ENCODE measurements at regions not wholly inside any gene's neighbourhood (a gene's known extent, or its start where the extent isn't known, plus 50 kb on each side); places are given as distances from the start of the nearest gene placed in this dataset.

DNA sequence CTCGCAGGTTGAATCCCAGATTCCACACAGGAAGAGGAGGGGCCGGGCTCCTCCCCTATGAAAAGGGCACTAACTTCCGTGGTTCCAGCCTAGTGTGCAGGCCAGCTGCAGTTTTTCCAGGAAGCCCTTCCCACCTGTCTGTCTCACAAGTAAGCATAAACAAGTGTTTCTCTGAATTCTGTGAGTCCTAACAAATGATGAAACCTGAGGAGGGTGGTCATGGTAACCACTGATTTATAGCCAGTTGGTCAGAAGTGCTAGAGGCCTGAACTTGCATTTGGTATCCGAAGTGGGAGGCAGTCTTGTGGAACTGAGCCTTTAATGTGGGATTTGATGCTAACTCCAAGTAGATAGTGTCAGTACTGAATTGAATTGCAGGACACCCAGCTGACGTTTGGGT, 54.7 kb upstream of the STEAP4 start:
- no peak overlapping the region for H3K4me2 ChIP-seq (ENCODE audit: extremely low read depth, insufficient read depth, low read length)
- no peaks in the 10 kb centered on the region for H3K4me1 ChIP-seq (ENCODE audit: control insufficient read depth, extremely low read depth, insufficient read depth, low read length)
- H2AFZ ChIP-seq (ENCODE audit: low read length) = no peak overlapping the region
- H3K27ac ChIP-seq (ENCODE audit: insufficient read depth, low read length) = no peak overlapping the region
- no peaks in the 10 kb centered on the region for H3K27me3 ChIP-seq (ENCODE audit: control insufficient read depth, insufficient read depth, low read length)
- TF ChIP-seq, protein P1, sequence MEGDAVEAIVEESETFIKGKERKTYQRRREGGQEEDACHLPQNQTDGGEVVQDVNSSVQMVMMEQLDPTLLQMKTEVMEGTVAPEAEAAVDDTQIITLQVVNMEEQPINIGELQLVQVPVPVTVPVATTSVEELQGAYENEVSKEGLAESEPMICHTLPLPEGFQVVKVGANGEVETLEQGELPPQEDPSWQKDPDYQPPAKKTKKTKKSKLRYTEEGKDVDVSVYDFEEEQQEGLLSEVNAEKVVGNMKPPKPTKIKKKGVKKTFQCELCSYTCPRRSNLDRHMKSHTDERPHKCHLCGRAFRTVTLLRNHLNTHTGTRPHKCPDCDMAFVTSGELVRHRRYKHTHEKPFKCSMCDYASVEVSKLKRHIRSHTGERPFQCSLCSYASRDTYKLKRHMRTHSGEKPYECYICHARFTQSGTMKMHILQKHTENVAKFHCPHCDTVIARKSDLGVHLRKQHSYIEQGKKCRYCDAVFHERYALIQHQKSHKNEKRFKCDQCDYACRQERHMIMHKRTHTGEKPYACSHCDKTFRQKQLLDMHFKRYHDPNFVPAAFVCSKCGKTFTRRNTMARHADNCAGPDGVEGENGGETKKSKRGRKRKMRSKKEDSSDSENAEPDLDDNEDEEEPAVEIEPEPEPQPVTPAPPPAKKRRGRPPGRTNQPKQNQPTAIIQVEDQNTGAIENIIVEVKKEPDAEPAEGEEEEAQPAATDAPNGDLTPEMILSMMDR (conservative IDR thresholded peaks at IDR 0.05 in 1 of 2, IDR thresholded peaks at IDR 0.05 in 1 of 2; ENCODE audit: low read depth in 1 of 2, low read length in 2 of 2) = no peak
- no peak for TF ChIP-seq EZH2 (IDR thresholded peaks at IDR 0.05; ENCODE audit: low read length, missing control alignments)
- H3K9ac ChIP-seq (ENCODE audit: insufficient read depth, low read length) = no peak overlapping the region
- DNase-seq (ENCODE audit: low read depth in 2 of 2) = no peak
- H3K79me2 ChIP-seq (ENCODE audit: control insufficient read depth, insufficient read depth, low read length) = no peaks in the 10 kb centered on the region
- H3K9me3 ChIP-seq (ENCODE audit: control insufficient read depth, insufficient read depth, low read depth, low read length) = no peaks in the 10 kb centered on the region
- no peak overlapping the region for H3K4me3 ChIP-seq (replicated peaks in 1 of 4; ENCODE audit: control extremely low read depth in 1 of 4, insufficient read depth in 1 of 4, low read depth in 3 of 4, low read length in 4 of 4)
- no peaks in the 10 kb centered on the region for H3K36me3 ChIP-seq (ENCODE audit: control insufficient read depth, insufficient read depth, low read length)
- H4K20me1 ChIP-seq (ENCODE audit: control insufficient read depth, extremely low read depth, insufficient read depth, low read length) = no peaks in the 10 kb centered on the region

DNA sequence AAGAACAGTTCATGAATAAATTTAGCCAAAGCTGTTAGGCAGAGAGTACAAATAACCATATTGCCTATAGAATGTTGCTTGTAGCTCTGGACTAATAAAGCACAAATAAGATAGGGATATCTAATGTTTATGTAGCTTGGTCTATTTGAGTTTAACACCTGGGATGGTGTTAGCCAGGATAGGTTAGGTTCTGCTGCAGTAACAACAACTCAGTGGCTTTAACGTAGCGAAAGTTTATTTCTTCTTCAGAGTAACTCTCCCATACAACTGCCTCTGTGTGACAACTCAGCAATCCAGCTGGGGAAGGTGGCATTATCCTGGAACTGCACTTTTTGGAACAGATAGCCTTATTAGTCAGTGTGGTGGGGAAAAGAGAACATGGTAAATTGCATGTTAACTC, 52.2 kb upstream of the STEAP4 start:
- Histone ChIP-seq H3K79me2 (ENCODE audit: control insufficient read depth, insufficient read depth, low read length) (no peaks in the 10 kb centered on the region), H4K20me1 (ENCODE audit: control insufficient read depth, extremely low read depth, insufficient read depth, low read length) (no peaks in the 10 kb centered on the region), H3K4me3 (replicated peaks in 1 of 4; ENCODE audit: control extremely low read depth in 1 of 4, insufficient read depth in 1 of 4, low read depth in 3 of 4, low read length in 4 of 4) (no peak overlapping the region), H3K9me3 (ENCODE audit: control insufficient read depth, insufficient read depth, low read depth, low read length) (no peaks in the 10 kb centered on the region), H2AFZ (ENCODE audit: low read length) (no peak overlapping the region), H3K9ac (ENCODE audit: insufficient read depth, low read length) (no peak overlapping the region), H3K27me3 (ENCODE audit: control insufficient read depth, insufficient read depth, low read length) (no peaks in the 10 kb centered on the region), H3K4me2 (ENCODE audit: extremely low read depth, insufficient read depth, low read length) (no peak overlapping the region), H3K4me1 (ENCODE audit: control insufficient read depth, extremely low read depth, insufficient read depth, low read length) (no peaks in the 10 kb centered on the region), H3K36me3 (ENCODE audit: control insufficient read depth, insufficient read depth, low read length) (no peaks in the 10 kb centered on the region), H3K27ac (ENCODE audit: insufficient read depth, low read length) (no peak overlapping the region)
- no peak for TF ChIP-seq EZH2 (IDR thresholded peaks at IDR 0.05; ENCODE audit: low read length, missing control alignments)
- no peak for DNase-seq (ENCODE audit: low read depth in 2 of 2)

DNA sequence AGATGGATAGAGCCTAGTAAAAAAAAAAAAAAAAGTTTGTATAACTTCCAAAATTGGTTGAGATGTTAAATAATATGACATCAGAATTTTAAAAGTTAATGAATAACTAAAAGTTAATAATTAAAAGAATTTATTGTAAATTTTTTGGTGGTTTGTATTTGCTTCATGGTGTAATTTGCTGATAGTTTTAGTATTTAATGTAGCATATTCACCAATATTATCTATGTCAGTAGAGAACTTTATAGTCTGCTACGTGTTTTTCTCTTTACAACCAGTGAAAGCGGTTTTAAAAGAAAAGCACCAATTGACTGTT, 51.8 kb upstream of the STEAP4 start:
- TF ChIP-seq EZH2 (IDR thresholded peaks at IDR 0.05; ENCODE audit: low read length, missing control alignments) = no peak
- TF ChIP-seq, protein P1 (conservative IDR thresholded peaks at IDR 0.05 in 1 of 2, IDR thresholded peaks at IDR 0.05 in 1 of 2; ENCODE audit: low read depth in 1 of 2, low read length in 2 of 2) = no peak
- Histone ChIP-seq H3K27ac (ENCODE audit: insufficient read depth, low read length) (no peak overlapping the region), H3K36me3 (ENCODE audit: control insufficient read depth, insufficient read depth, low read length) (no peaks in the 10 kb centered on the region), H3K27me3 (ENCODE audit: control insufficient read depth, insufficient read depth, low read length) (no peaks in the 10 kb centered on the region), H3K4me1 (ENCODE audit: control insufficient read depth, extremely low read depth, insufficient read depth, low read length) (no peaks in the 10 kb centered on the region), H3K9me3 (ENCODE audit: control insufficient read depth, insufficient read depth, low read depth, low read length) (no peaks in the 10 kb centered on the region), H3K9ac (ENCODE audit: insufficient read depth, low read length) (no peak overlapping the region), H3K4me3 (replicated peaks in 1 of 4; ENCODE audit: control extremely low read depth in 1 of 4, insufficient read depth in 1 of 4, low read depth in 3 of 4, low read length in 4 of 4) (no peak overlapping the region), H3K79me2 (ENCODE audit: control insufficient read depth, insufficient read depth, low read length) (no peaks in the 10 kb centered on the region), H2AFZ (ENCODE audit: low read length) (no peak overlapping the region), H4K20me1 (ENCODE audit: control insufficient read depth, extremely low read depth, insufficient read depth, low read length) (no peaks in the 10 kb centered on the region), H3K4me2 (ENCODE audit: extremely low read depth, insufficient read depth, low read length) (no peak overlapping the region)
- DNase-seq (ENCODE audit: low read depth in 2 of 2) = no peak

Data from fibroblast of lung (primary cell).